HG03439 (cell line): ENCODE measurements at regions not wholly inside any gene's neighbourhood (a gene's known extent, or its start where the extent isn't known, plus 50 kb on each side); places are given as distances from the start of the nearest gene placed in this dataset.

Experiments used
- ATAC-seq: cut with Tn5 transposase; IDR thresholded peaks from one replicate; pipeline ENCODE4 v1.9.1; 2021; ENCODE audit warnings: mild to moderate bottlenecking, moderate library complexity; ENCODE audit not compliant: unreplicated experiment

GRCh38 chr10:91691981-91692380, 59.1 kb upstream of the PPP1R3C start:
- no peak for ATAC-seq

GRCh38 chr10:91690996-91691676, 58.3 kb upstream of the PPP1R3C start:
- no peak for ATAC-seq

- ATAC-seq = no peak
Measured at GRCh38 chr10:91690412-91690811, 57.5 kb upstream of the PPP1R3C start.

GRCh38 chr10:91689731-91690168, 56.9 kb upstream of the PPP1R3C start:
- ATAC-seq = no peak

GRCh38 chr10:91684841-91685240, 52.0 kb upstream of the PPP1R3C start:
- no peak for ATAC-seq

GRCh38 chr10:91683975-91684374, 51.1 kb upstream of the PPP1R3C start:
- ATAC-seq = no peak

- ATAC-seq = no peak
Measured at GRCh38 chr10:91682912-91683311, 50.0 kb upstream of the PPP1R3C start.
